ENCODE measurements at regions not wholly inside any gene's neighbourhood (a gene's known extent, or its start where the extent isn't known, plus 50 kb on each side); places are given as distances from the start of the nearest gene placed in this dataset.
"Not testable (repeated sequence)": the region's sequence is repeated elsewhere in the genome, so short reads cannot be mapped to it uniquely, and the experiment has no call there.

DNA sequence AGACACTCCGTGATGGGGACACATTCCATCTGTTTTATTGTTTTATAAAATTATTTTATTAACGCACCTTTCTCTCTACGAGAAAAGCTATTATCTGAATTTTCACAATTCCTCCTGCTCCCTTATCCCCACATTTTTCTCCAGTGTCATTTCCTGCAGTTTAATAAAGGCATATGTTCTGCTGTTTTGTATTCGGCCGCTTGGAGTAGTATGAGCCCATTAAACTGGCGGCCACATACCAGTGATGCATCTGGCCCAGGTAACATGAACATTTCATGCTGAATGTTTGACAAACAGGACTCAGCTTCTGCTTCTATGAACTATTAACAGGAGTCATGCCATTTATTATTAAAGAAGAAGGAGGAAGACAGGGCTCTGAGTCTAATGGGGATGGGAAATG is 511.0 kb downstream of the TMEM121 start:
- no peak for DNase-seq

DNA sequence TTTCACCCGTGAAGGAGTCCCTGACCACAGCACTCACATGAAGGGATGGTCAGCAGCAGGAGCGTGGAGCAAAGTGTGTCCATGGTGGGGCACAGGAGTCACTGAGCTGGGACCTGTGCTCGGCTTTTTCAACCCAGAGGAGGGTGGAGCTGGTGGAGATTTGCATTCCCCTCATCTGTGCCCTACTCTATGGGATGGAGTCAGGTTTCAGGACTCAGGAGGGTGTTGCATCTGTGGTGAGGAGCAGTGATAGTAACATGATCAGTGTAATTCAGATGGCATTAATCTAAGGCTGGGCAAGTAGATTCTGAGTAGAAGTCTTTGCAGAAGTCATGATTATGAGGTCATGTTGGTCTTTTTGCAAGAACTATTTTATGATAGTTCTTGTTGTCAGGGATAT is 511.9 kb downstream of the TMEM121 start:
- no peak for DNase-seq

DNA sequence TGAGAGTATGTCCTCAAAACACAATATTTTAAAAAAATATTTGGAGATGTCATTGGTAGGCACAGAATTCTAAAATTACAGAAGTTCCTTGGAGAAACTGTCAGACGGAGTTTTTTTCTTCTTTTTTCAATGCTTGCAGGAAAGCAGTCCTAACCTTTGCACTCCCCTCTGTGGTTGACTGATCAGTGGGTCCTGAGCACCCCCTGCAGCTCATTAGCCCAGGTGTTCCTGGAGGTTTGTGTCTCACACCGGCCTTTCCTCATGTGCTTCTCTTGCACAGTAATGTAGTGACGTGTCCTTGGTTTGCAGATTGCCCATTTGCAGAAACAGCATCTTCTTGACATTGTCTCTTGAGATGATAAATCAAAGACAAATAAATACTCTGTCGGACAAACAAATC is 513.0 kb downstream of the TMEM121 start:
- peak; percentile 81 for DNase-seq

DNA sequence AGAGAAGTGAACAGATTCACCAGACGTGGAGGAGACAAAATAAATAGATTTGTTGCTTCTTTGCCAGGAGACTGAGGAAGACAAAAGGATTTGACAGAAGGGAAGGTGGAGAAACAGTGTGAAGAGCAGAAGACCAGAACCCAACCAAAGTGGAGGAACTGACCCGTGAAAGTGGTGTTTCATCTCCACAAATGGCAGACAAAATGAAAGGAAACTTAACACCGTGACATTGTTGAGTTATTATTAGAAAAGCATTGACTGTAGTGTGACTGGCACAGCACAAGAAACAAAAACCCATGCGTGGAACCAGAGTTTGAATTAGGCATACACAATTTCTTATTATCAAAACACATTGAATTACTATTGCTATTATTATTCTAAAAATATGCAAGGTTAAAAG is 518.1 kb downstream of the TMEM121 start:
- no peak for DNase-seq

DNA sequence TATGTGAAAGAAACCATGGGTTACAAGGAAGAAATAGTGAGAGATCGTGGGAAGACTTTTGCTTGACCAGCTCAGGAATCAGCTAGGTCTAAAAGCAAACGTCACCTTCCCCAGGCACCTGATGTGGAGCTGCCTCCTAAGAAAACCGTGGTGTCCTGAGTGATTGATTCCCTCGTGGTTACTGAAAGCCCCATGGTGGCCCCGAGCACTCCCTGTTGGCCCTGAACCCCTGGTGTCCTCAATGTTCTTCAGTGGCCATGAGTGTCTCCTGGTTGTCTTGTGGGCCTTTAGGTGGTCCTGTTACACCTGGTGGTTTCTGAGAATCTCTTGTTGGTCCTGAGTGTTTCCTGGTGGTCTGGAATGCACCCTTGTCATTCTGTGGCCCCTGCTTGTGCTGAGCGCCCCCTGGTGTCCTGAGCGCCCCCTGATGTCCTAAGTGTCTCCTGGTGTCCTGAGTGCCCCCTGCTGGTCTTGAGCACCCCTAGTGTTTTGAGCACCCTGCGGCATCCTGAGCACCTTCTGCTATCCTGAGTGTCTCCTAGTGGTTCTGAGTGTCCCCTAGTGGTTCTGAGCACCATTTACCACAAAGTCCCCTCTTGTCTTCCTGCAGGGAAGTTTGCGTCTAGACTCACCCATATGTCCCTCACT is 518.7 kb downstream of the TMEM121 start:
- DNase-seq, result peak; percentile 92

DNA sequence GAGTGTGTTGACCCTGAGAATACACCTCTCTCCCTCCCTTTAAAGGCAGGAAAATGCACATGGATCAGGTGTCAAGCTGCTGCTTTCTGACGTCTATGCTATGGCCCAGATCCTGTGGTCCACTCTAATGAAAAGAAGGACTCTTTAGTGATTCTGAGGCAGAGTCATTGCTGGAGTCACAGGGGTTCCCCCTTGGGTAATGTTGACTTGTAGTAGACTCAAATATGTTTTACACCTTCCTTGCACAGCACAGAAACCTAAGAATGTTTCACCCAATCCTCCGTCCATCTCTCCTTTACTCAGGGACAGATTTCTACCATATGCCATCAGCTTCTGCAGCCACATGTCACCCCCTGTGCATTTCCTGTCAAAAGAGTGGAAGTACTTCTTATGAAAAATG is 525.4 kb downstream of the TMEM121 start:
- DNase-seq, result no peak

DNA sequence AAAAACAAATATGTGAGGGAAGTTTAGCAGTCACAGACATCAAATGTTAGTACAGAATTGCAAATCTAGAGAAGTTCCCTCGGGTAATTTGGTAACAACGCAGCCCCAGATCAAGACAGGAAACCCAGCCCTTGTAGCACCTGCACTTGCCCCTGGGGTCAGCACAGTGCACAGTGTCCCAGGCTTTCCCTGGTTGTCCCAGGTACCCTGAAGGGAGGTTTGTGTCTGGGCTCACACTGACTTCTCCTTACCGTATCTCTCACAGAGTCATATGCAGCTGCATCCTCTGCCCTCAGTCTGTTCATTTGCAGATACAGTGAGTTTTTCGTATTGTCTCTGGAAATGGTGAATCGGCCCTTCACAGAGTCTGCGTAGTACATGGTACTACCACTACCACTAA is 528.9 kb downstream of the TMEM121 start:
- no peak for DNase-seq

DNA sequence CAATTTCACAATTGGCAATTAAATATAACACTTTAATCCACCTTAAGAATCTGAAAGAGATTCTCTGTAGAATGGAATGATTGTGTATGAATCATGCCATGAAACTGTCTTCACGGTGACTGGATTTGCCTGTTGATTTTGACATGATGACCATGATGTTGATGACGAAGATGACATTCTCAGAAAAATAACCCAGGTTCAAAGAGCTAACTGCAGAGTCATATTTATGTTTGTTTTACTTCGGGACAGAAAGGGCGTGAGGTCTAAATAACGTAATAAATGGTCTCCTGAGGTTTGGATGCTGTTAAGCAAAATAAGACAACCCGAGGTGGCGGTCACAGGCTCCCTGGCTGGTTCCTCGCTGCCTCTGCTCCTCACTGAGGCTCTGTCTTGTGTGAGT is 532.0 kb downstream of the TMEM121 start:
- DNase-seq, result no peak

DNA sequence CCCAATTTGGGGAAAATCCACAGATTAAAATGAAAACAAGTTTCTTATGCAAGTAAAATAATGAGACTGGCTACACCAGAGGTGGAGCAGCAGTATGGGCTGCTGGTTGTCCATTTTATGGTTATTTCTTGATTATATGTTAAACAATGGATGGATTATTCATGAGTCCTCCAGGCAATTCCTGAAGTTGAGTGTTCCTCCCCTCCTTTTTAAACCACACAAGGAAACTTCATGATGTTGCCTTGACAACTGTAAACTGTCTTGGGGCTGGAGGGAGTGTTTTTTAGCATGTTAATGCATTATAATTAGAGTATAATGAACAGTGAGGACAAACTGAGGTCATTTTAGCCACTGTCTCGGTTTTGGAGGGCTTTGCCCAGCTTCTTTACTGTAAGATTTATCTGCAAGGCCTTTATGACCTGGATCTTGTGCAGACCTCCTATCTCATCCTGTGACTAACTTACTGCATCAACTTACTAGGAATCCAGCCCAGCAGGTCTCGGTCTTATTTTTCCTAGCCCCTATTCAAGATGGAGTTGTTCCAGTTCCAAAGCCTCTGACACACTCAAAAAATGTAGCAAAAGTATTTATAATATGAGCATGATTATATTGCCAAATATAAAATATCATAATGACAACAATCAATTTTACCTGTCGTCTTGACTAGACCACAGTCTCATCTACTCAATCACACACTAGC is 534.0 kb downstream of the TMEM121 start:
- no peak for DNase-seq

DNA sequence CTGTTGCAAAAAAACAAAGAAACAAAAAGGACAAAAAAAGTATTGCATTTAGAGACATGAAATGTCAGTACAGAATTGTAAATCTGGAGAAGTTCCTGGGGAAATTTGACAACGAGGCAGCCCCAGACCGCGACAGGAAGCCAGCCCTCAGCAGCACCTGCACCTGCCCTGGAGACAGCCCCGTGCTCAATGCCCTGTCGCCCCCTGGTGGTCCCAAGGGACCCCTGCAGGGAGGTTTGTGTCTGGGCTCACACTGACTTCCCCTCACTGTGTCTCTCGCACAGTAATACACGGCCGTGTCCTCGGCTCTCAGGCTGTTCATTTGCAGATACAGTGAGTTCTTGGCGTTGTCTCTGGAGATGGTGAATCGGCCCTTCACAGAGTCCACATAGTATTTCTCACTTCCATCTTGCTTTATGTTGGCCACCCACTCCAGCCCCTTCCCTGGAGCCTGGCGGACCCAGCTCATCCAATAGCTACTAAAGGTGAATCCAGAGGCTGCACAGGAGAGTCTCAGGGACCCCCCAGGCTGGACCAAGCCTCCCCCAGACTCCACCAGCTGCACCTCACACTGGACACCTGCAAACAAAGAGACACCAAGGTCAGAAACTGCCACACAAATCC is 535.6 kb downstream of the TMEM121 start:
- DNase-seq, result peak; percentile 93

DNA sequence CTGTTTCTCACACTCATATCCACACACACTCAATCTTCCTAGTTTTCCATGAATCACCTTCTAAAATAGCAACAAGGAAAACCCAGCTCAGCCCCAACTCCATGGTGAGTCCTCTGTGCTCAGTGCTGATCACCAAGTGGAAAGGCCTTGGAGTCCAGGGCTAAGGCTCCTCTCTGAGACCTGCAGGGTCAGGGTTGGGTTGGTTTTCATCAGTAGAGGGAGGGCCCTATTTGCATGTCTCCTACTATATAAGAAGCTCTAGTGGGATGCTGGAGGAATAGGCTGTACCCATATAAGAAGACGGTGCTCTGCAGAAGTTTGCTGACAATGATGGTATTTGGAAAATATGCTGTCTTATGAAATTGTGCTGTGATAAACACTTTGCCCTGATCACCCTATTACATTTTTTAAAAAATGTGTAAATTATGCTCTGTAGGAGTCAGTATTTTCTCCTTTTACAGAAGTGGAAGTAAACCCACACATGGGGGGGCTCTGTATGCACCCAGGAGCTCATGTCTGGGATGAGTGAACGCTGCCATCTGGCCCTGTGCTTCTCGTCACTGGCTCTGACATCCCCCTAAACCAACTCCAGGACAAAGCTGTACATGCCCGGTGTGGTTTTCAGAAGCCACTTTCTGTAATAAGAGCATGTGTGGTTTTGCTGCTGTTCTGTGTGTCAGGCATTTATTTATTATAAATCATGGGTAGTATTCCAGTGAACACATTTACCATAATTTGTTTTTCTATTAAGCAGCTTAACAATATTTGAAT is 536.3 kb downstream of the TMEM121 start:
- DNase-seq, result no peak

DNA sequence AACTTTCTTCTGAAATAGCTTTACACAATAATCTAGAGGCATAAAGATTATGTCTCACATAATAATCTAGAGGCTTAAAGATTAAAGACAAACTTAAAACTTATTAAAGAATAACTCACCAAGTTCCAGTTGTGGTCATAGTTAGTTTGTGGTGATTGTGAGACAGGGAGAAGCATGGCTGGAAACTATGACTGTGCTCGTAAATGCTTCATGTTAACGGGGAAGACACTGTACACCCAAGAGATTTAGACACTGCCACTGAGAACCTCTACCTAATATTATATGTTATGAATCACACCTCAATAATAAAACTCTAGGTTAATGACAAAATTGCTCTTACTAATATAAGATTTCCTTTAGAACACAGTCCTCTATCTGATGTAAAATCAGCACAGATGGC is 541.6 kb downstream of the TMEM121 start:
- DNase-seq, result no peak

DNA sequence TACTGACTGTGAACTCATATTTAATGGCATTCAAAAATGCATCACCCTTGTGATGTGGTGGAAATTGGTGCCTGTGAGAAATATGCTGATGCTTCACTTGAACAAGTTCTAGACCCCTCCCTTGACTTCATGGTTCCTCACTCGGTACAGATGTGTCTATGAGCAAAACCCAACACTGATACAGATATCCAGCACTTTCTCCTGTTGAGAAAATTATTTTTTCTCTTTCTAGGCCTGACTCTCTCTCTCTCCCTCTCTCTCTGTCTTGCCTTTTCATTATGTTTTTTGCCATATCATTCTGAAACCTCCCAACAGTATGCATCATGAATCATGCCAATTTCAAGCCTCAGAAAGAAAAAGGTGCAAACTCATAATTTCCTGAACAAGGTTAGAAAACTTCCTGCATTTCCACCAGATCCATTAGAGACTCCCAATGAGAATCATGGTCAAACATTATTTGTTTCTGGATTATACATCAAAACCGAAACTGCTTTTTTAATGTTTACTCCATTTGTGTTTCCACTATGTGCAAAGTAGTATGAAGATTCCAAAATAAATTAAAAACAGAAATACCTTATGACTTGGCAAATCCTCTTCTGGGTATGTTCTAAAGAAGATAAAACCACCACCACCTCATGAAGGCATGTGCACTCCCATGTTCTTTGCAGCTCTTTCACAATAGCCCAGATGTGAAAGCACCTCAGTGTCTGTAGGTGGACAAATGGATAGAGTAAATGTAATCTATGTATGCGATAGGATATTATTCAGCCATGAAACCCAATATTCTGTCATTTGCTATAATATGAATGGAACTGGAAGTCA is 543.6 kb downstream of the TMEM121 start:
- no peak for DNase-seq

DNA sequence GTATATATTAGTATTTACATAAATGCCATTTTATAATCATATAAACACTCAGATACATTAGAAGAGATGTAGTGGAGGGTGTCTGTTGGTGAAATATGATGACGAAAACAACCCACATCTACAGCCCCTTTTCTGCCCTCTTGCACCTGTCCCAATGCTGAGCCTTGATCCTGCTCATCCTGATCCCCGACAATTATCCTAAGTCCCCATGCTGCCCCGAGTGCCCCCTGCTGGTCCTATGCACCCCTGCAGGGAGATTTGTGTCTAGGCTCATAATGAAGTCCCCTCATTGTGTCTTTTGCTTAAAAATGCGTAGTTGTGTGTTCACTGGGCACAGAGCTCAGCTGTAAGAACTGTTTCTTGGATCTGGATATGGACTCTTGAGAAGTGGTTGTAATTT is 554.5 kb downstream of the TMEM121 start:
- no peak for DNase-seq

DNA sequence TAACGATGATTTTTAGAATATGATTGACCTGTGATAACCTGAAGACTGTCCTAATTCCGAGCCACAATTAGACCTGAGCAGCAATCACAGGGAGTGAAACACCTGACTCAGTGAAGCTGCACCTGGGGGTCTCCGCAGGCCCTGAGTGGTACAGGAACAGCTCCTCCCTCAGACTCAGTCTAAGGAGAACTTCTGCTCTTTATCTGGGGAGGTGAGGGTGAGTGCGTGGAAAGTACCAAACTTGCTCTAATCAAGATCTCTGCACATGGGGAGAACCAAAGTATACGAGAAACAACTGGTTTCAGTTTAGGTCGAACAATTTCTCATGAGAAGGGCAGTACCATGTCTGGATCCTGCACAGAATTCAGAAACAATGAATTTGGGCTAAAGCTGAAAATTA is 555.3 kb downstream of the TMEM121 start:
- not testable (repeated sequence) for DNase-seq

DNA sequence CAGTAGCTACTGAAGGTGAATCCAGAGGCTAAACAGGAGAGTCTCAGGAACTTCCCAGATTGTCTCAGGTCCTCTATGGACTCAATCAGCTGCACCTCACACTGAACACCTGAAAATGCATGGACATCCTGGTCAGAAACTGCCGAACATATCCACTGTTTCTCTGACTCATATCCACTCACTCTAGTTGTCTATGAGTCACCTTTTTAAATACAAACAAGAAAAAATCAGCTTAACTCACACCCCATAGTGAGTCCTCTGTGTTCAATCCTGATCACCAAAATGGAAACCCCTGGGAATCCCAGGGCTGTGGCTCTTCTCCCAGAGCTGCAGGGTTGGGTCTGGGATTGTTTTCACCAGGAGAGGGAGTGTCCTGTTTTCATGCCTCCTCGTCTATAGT is 556.7 kb downstream of the TMEM121 start:
- no peak for DNase-seq

DNA sequence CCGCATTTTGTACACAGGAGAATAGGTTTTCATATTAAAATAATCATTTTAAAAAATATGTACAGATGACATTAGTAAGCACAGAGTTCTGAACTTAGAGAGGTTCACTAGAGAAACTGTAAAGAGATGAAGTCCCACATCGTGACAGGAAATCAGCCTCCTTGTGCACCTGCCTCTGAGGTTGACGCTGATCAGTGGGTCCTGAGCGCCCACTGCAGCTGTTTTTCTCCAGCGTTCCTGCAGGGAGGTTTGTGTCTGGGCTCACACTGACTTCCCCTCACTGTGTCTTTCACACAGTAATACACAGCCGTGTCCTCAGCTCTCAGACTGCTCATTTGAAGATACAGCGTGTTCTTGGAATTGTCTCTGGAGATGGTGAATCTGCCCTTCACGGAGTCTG is 561.5 kb downstream of the TMEM121 start:
- no peak for DNase-seq

DNA sequence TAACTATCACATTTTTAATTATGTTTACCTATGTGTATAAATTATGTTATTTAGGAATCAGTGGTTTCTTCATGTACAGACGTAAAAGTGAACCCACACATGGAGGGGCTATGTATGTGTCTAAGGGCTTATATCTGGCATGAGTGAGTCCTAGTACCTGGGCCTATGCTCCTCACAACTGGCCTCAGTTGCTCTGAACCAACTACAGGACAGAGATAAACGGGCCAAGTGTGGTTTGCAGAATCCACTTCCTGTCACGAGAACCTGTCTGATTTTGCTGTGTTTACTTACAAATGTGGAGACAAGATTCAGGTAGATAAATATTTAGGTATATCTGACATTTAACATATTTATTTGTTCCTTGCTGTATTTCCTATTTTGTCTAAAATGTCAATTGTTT is 562.5 kb downstream of the TMEM121 start:
- DNase-seq, result not testable (repeated sequence)

DNA sequence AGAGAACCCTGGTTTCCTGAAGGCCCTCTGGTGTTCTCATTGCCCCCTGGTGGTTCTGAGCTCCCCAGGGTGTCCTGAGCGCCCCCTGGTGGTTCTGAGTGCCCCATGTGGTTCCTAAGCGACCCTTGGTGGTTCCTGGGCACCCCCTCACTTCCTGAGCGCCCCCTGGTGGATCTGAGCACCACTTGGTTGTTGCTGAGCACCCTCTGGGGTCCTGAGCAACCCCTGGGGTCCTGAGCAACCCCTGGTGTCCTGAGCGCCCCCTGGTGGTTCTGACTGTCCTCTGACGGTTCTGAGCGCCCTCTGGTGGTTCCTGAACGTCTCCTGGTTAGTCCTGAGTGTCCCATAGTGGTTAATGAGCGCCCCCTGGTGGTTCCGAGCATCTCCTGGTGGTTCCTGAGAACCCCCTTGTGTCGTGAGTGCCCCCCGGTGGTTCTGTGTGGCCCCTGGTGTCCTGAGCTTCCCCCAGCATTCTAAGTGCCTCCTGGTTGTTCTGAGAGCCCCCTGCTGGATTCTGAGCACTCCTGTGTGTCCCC is 568.3 kb downstream of the TMEM121 start:
- DNase-seq, result peak; percentile 77

DNA sequence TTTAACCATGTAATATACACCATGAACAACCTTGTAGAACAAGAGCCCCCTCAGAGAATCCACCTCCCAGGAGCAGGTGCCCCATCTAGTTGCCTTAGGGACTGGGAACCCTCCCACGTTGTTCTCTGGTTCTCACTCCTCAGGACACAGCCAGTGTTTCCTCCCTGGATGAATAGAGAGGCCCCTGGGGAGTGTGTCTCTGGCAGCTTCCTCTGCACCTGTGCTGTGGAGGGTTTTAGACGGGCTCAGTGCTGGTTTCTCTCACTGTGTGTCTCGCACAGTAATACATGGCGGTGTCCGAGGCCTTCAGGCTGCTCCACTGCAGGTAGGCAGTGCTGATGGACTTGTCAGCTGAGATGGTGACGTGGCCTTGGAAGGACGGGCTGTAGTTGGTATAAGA is 581.3 kb downstream of the TMEM121 start:
- DNase-seq, result no peak

DNA sequence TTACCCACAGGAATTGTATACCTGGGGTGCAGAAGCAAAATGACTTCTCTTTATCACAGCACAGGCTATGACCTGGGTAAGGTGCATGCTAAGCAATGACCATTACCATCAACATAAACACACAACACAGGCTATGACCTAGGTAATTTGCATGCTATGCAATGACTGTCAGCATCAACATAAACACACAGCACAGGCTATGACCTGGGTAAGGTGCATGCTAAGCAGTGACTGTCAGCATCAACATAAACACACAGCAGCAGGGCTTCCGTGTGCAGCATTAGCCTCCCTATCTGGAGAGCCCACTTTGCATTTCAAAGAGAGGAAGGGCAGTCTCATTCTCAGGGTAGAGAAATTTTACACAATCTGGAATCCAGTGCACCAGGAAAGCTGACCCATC is 583.0 kb downstream of the TMEM121 start:
- DNase-seq, result no peak

DNA sequence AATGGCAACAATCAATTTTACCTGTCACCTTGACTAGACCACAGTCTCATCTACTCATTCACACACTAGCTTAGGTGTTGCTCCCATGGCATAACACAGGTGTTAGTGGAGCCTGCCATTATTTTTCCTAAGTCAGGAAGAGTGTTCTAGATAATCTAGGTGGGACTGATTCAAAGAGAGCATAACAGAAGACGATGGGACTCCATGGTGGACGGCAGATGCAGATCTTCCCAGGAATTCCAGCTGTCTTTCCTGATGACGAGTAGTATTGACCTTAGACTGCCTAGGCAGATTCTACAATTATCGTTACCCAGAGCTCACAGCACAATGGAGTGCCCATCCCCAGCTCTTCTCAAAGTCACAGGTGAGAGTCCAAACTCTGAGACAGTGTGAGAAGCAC is 589.0 kb downstream of the TMEM121 start:
- no peak for DNase-seq

All from activated effector memory CD4-positive, alpha-beta T cell treated with anti-CD3 and anti-CD28 coated beads, Interleukin-2, amount 50 U/mL, for 16 hours (primary cell).